ENCODE measurements at regions not wholly inside any gene's neighbourhood (a gene's known extent, or its start where the extent isn't known, plus 50 kb on each side); places are given as distances from the start of the nearest gene placed in this dataset.

DNA sequence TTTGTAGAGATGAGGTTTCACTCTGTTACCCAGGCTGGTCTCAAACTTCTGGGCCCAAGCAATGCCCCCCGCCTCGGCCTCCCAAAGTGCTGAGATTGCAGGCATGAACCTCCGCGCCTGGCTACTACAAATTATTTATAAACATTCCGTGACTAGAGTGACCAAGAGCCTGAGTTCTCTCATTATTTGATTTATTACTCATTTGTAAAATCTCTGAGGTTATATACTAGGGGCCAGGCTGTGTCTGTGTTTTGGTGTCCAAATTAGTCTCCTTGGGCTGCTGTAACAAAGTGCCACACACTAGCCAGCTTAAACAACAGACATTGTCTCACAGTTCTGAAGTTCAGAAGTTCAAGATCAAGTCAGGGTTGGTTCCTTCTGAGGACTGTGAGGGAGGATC is 70.8 kb upstream of the ELAC2 start:
- peak overlapping the region; percentile 50 for H3K9ac ChIP-seq (ENCODE audit: low read length)
- H3K27ac ChIP-seq (ENCODE audit: low read length), result peak overlapping the region; percentile 82
- ChIA-PET CTCF (no interaction called here), POLR2A (ENCODE audit: unreplicated experiment) (no interaction called here)
- peaks cover 18% of the 10 kb centered on the region; the same call in 1 of the 2 replicates for H3K4me1 ChIP-seq (ENCODE audit: insufficient read depth, low read length)
- no peaks in the 10 kb centered on the region for H3K9me3 ChIP-seq (ENCODE audit: low read length)
- no peaks in the 10 kb centered on the region for H4K20me1 ChIP-seq (ENCODE audit: low read length)
- H2AFZ ChIP-seq (ENCODE audit: low read length), result no peak overlapping the region
- H3K4me3 ChIP-seq (ENCODE audit: low read length), result no peak overlapping the region
- no peak for ATAC-seq
- no peaks in the 10 kb centered on the region for H3K9me2 ChIP-seq (replicated peaks; ENCODE audit: low read length)
- no peak for TF ChIP-seq EZH2 (IDR thresholded peaks at IDR 0.05; ENCODE audit: low read length, unreplicated experiment)
- TF ChIP-seq, protein P1, sequence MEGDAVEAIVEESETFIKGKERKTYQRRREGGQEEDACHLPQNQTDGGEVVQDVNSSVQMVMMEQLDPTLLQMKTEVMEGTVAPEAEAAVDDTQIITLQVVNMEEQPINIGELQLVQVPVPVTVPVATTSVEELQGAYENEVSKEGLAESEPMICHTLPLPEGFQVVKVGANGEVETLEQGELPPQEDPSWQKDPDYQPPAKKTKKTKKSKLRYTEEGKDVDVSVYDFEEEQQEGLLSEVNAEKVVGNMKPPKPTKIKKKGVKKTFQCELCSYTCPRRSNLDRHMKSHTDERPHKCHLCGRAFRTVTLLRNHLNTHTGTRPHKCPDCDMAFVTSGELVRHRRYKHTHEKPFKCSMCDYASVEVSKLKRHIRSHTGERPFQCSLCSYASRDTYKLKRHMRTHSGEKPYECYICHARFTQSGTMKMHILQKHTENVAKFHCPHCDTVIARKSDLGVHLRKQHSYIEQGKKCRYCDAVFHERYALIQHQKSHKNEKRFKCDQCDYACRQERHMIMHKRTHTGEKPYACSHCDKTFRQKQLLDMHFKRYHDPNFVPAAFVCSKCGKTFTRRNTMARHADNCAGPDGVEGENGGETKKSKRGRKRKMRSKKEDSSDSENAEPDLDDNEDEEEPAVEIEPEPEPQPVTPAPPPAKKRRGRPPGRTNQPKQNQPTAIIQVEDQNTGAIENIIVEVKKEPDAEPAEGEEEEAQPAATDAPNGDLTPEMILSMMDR (conservative IDR thresholded peaks at IDR 0.05; ENCODE audit: low read depth, low read length), result no peak
- TF ChIP-seq EZH2phosphoT487 (IDR thresholded peaks at IDR 0.05; ENCODE audit: borderline replicate concordance, low read length), result no peak
- intact Hi-C loops (cut with micrococcal nuclease), result no loop called here
- H3K4me2 ChIP-seq (ENCODE audit: low read length), result peak overlapping the region; percentile 28; the same call in 1 of the 2 replicates
- H3F3A ChIP-seq (ENCODE audit: low read length, unreplicated experiment), result no peaks in the 10 kb centered on the region
- H3K36me3 ChIP-seq (ENCODE audit: low read depth, low read length), result no peaks in the 10 kb centered on the region
- H3K27me3 ChIP-seq (ENCODE audit: low read length), result peaks cover 34% of the 10 kb centered on the region
- H3K79me2 ChIP-seq (ENCODE audit: low read length), result no peaks in the 10 kb centered on the region
- peak; percentile 59 for DNase-seq
- BruUV-seq (replicated peaks), result no TSS peak

DNA sequence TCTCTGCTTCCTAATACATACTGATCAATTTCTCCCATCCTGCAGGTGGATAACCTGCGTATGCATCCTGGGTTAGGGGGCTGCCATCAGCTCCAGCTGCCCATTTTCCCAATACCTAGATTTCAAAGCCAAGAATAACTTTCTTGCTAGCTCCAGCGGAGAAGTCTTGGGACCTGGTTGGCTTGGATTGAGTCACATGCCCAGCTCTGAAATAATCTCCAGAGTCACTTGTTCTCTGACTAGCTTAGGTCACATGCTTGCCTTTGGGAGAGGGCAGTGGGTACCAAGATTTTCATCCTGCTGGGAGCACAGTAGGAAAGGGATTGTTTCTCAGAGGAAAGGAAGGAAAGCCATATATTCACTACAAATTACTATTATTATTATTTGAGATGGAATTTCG is 70.0 kb upstream of the ELAC2 start:
- H2AFZ ChIP-seq (ENCODE audit: low read length), result no peak overlapping the region
- H3K4me2 ChIP-seq (ENCODE audit: low read length), result no peak overlapping the region
- POLR2A ChIA-PET (ENCODE audit: unreplicated experiment), result no interaction called here
- CTCF ChIA-PET, result no interaction called here
- H3K27me3 ChIP-seq (ENCODE audit: low read length), result peaks cover 34% of the 10 kb centered on the region
- DNase-seq (no peak), ATAC-seq (no peak)
- intact Hi-C loops (cut with micrococcal nuclease), result no loop called here
- peaks cover 18% of the 10 kb centered on the region; the same call in 1 of the 2 replicates for H3K4me1 ChIP-seq (ENCODE audit: insufficient read depth, low read length)
- no peak overlapping the region for H3K4me3 ChIP-seq (ENCODE audit: low read length)
- H3K9ac ChIP-seq (ENCODE audit: low read length), result peak overlapping the region; percentile 41; the same call in 1 of the 2 replicates
- H3K79me2 ChIP-seq (ENCODE audit: low read length), result no peaks in the 10 kb centered on the region
- peak overlapping the region; percentile 82 for H3K27ac ChIP-seq (ENCODE audit: low read length)
- H4K20me1 ChIP-seq (ENCODE audit: low read length), result no peaks in the 10 kb centered on the region
- no peak for TF ChIP-seq EZH2 (IDR thresholded peaks at IDR 0.05; ENCODE audit: low read length, unreplicated experiment)
- no peak for TF ChIP-seq EZH2phosphoT487 (IDR thresholded peaks at IDR 0.05; ENCODE audit: borderline replicate concordance, low read length)
- TF ChIP-seq, protein P1 (conservative IDR thresholded peaks at IDR 0.05; ENCODE audit: low read depth, low read length), result no peak
- no peaks in the 10 kb centered on the region for H3K9me2 ChIP-seq (replicated peaks; ENCODE audit: low read length)
- H3K36me3 ChIP-seq (ENCODE audit: low read depth, low read length), result no peaks in the 10 kb centered on the region
- no TSS peak for BruUV-seq (replicated peaks)
- no peaks in the 10 kb centered on the region for H3K9me3 ChIP-seq (ENCODE audit: low read length)
- no peaks in the 10 kb centered on the region for H3F3A ChIP-seq (ENCODE audit: low read length, unreplicated experiment)

DNA sequence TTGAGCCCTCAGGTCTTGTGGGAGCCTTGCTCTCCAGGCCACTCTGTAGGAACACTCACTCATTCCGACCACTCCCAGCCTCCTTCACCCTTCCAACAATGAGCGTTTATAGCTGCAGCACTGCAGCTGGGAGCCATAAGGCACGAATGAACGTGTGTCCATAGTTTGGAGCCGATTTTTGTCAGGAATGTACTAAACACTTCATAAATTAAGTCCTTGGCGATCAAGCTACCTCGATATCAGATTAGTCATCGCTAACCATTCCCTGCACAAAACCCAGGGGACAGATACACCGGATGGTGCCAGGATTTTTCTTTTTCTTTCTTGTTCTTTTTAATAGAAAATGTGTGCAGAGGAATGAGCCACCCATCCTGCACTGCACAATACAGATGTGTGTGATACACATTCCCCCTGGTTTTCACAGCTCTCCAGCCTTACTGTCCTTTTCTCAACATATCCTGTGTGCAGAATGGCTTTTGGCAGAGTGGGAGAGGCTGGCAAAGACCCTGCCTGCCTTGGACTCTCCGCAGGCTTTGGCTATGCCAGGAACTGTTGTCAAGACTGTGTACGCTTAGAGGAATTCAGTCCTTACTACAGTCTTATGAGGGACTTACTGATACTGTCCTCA is 68.4 kb upstream of the ELAC2 start:
- POLR2A ChIA-PET (ENCODE audit: unreplicated experiment), result no interaction called here
- Histone ChIP-seq H3K27ac (ENCODE audit: low read length) (no peak overlapping the region), H3K9me2 (replicated peaks; ENCODE audit: low read length) (no peaks in the 10 kb centered on the region), H3K4me1 (ENCODE audit: insufficient read depth, low read length) (peaks cover 18% of the 10 kb centered on the region; the same call in 1 of the 2 replicates), H3K36me3 (ENCODE audit: low read depth, low read length) (no peaks in the 10 kb centered on the region), H3K9ac (ENCODE audit: low read length) (no peak overlapping the region), H3K9me3 (ENCODE audit: low read length) (no peaks in the 10 kb centered on the region), H3K27me3 (ENCODE audit: low read length) (peaks cover 34% of the 10 kb centered on the region), H4K20me1 (ENCODE audit: low read length) (no peaks in the 10 kb centered on the region), H3K4me2 (ENCODE audit: low read length) (no peak overlapping the region), H3F3A (ENCODE audit: low read length, unreplicated experiment) (no peaks in the 10 kb centered on the region), H3K4me3 (ENCODE audit: low read length) (no peak overlapping the region), H3K79me2 (ENCODE audit: low read length) (no peaks in the 10 kb centered on the region), H2AFZ (ENCODE audit: low read length) (no peak overlapping the region)
- ATAC-seq, result no peak
- intact Hi-C loops (cut with micrococcal nuclease), result no loop called here
- CTCF ChIA-PET, result no interaction called here
- TF ChIP-seq EZH2phosphoT487 (IDR thresholded peaks at IDR 0.05; ENCODE audit: borderline replicate concordance, low read length), result no peak
- no peak for TF ChIP-seq EZH2 (IDR thresholded peaks at IDR 0.05; ENCODE audit: low read length, unreplicated experiment)
- TF ChIP-seq, protein P1 (conservative IDR thresholded peaks at IDR 0.05; ENCODE audit: low read depth, low read length), result no peak
- BruUV-seq (replicated peaks), result no TSS peak
- DNase-seq, result no peak
